CD14-positive monocyte (primary cell): ENCODE measurements at regions not wholly inside any gene's neighbourhood (a gene's known extent, or its start where the extent isn't known, plus 50 kb on each side); places are given as distances from the start of the nearest gene placed in this dataset.
A peak's percentile ranks its signal among the peaks of the same experiment; 100 is the strongest.

ENCODE experiments used
- DNase-seq, 3 donors: peaks; one replicate each; pipeline ENCODE4 v3.0.0-alpha.2; 2011 to 2022
- H2AFZ ChIP-seq: 2 replicates; pipeline ENCODE4 v1.6.0; 2012; ENCODE audit warnings: mild to moderate bottlenecking, low read depth, low read length, inconsistent platforms; ENCODE audit not compliant: insufficient read depth, poor library complexity, severe bottlenecking
- H3K27ac ChIP-seq, 2 donors: 1 replicate in 1 of 2; 2 replicates in 1 of 2; pipeline ENCODE4 v1.5.1; 2012 to 2013; ENCODE audit warnings: low read length in 2 of 2, control low read depth in 1 of 2, inconsistent platforms in 1 of 2, low read depth in 1 of 2, mild to moderate bottlenecking in 1 of 2
- H3K27me3 ChIP-seq, 2 donors: one replicate each; pipeline versions ENCODE4 v1.6.0 to v1.6.1; 2011 to 2013; ENCODE audit warnings: low read length in 2 of 2; ENCODE audit not compliant: control insufficient read depth in 2 of 2, insufficient read depth in 2 of 2
- H3K36me3 ChIP-seq, 2 donors: replicated peaks in 1 of 2; 1 replicate in 1 of 2; 2 replicates in 1 of 2; pipeline versions ENCODE4 v1.5.1 to v1.6.1; 2012 to 2013; ENCODE audit warnings: low read length in 2 of 2, control low read depth in 1 of 2, inconsistent platforms in 1 of 2, mild to moderate bottlenecking in 1 of 2; ENCODE audit not compliant: insufficient read depth in 2 of 2, control insufficient read depth in 1 of 2
- H3K4me1 ChIP-seq, 2 donors: 1 replicate in 1 of 2; 2 replicates in 1 of 2; pipeline versions ENCODE4 v1.5.1 to v1.6.1; 2012 to 2013; ENCODE audit warnings: low read length in 2 of 2, control low read depth in 1 of 2, inconsistent platforms in 1 of 2, mild to moderate bottlenecking in 1 of 2, moderate library complexity in 1 of 2; ENCODE audit not compliant: insufficient read depth in 2 of 2, control insufficient read depth in 1 of 2
- H3K4me2 ChIP-seq: replicated peaks from 2 replicates; pipeline ENCODE3; 2012; ENCODE audit warnings: low read length, moderate library complexity, mild to moderate bottlenecking; ENCODE audit not compliant: poor library complexity, severe bottlenecking; ENCODE audit errors: extremely low read depth
- H3K4me3 ChIP-seq, 3 experiments: fragments of 200-600 bp in 1 of 3; sonication (generic) in 1 of 3; replicated peaks in 1 of 3; 1 replicate in 2 of 3; 2 replicates in 1 of 3; pipeline ENCODE4 v1.5.1; 2011 to 2013; ENCODE audit warnings: low read length in 3 of 3, mild to moderate bottlenecking in 3 of 3, control low read depth in 2 of 3, low read depth in 2 of 3, inconsistent platforms in 1 of 3, moderate library complexity in 1 of 3
- H3K79me2 ChIP-seq: 2 replicates; pipeline ENCODE4 v1.6.0; 2012; ENCODE audit warnings: mild to moderate bottlenecking, control low read depth, inconsistent platforms, low read length, moderate library complexity; ENCODE audit not compliant: insufficient read depth
- H3K9ac ChIP-seq: 2 replicates; pipeline ENCODE4 v1.6.0; 2017; ENCODE audit warnings: low read length, mild to moderate bottlenecking; ENCODE audit not compliant: insufficient read depth, poor library complexity, severe bottlenecking
- H3K9me3 ChIP-seq, 2 donors: replicated peaks in 1 of 2; 1 replicate in 1 of 2; 2 replicates in 1 of 2; pipeline versions ENCODE4 v1.5.1 to v1.6.1; 2012 to 2013; ENCODE audit warnings: low read length in 2 of 2, control low read depth in 1 of 2; ENCODE audit not compliant: control insufficient read depth in 1 of 2, insufficient read depth in 1 of 2
- H4K20me1 ChIP-seq: 2 replicates; pipeline ENCODE4 v1.6.0; 2012; ENCODE audit warnings: mild to moderate bottlenecking, low read length, control low read depth, moderate library complexity; ENCODE audit not compliant: insufficient read depth
- H3K27ac Mint-ChIP-seq, 7 donors: one replicate each; pipeline ENCODE4 v1.8.0; 2020; ENCODE audit warnings: mild to moderate bottlenecking in 7 of 7, mixed read lengths in 7 of 7, moderate library complexity in 6 of 7, inconsistent platforms in 2 of 7
- H3K27me3 Mint-ChIP-seq, 3 donors: one replicate each; pipeline ENCODE4 v1.8.0; 2021 to 2022; ENCODE audit warnings: low read depth in 3 of 3, mild to moderate bottlenecking in 3 of 3, mixed read lengths in 3 of 3, moderate library complexity in 3 of 3, inconsistent platforms in 1 of 3
- H3K36me3 Mint-ChIP-seq, 2 donors: one replicate each; pipeline ENCODE4 v1.8.0; 2020; ENCODE audit warnings: mixed read lengths in 2 of 2, inconsistent platforms in 1 of 2, mild to moderate bottlenecking in 1 of 2
- H3K4me1 Mint-ChIP-seq: one replicate; pipeline ENCODE4 v1.8.0; 2020; ENCODE audit warnings: mild to moderate bottlenecking, mixed read lengths
- H3K4me3 Mint-ChIP-seq, 2 donors: one replicate each; pipeline ENCODE4 v1.8.0; 2020; ENCODE audit warnings: mild to moderate bottlenecking in 2 of 2, mixed read lengths in 2 of 2, moderate library complexity in 1 of 2
- H3K9me3 Mint-ChIP-seq, 7 donors: one replicate each; pipeline ENCODE4 v1.8.0; 2020 to 2022; ENCODE audit warnings: mixed read lengths in 7 of 7, mild to moderate bottlenecking in 6 of 7, moderate library complexity in 6 of 7, inconsistent platforms in 2 of 7
- WGBS: methylation state at CpG from one replicate; pipeline ENCODE4 v1.1.5; 2013; ENCODE audit warnings: missing lambda C conversion rate; ENCODE audit not compliant: insufficient coverage; 5-methylcytosine and 5-hydroxymethylcytosine counted together
- intact Hi-C, 2 donors: fragments of 100-400 bp; cut with micrococcal nuclease; formaldehyde crosslinking; loops; one replicate each; pipeline versions ENCODE4 v1.15.0 to v1.15.1; 2023
- TF ChIP-seq, protein P1 (sequence below): fragments of 200-600 bp; IDR thresholded peaks from one replicate; pipeline ENCODE4 v1.8.0; 2022; ENCODE audit warnings: antibody characterized with exemption, mild to moderate bottlenecking

DNA sequence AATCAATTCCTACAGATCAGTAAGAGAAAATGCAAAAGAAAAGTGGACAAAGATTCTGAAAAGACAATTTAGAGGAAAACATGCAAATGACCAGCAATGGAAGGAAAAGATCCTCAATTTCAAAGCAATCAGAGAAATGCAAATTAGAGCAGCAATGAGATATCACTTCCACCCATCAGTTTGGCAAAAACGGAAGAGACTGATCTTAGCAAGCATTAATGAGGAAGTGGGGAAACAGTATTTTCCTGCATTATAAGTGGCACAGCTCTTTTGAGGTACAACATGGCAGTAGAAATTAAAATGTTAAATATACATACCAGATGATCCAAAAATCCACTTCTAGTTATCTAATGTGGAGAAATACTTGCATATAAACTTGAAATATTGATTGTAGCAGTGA, 69.1 kb upstream of the SLC7A1 start:
- Histone ChIP-seq H3K4me3 (no peak overlapping the region), H3K27me3 (no peaks in the 10 kb centered on the region), H3K4me1 (peaks cover 0 to 6% of the 10 kb centered on the region in 2 donors), H3K9ac (no peak overlapping the region), H2AFZ (no peak overlapping the region), H3K9me3 (peaks cover 18 to 21% of the 10 kb centered on the region in 2 donors), H3K4me2 (no peak overlapping the region), H3K27ac (no peak overlapping the region), H4K20me1 (no peaks in the 10 kb centered on the region), H3K79me2 (no peaks in the 10 kb centered on the region), H3K36me3 (no peaks in the 10 kb centered on the region)
- Mint-ChIP-seq H3K27me3 (peaks cover 0 to 3% (median 0%) of the 10 kb centered on the region in 3 donors), H3K36me3 (no peaks in the 10 kb centered on the region), H3K4me3 (no peak overlapping the region), H3K9me3 (peaks cover 24 to 36% (median 32%) of the 10 kb centered on the region in 7 donors), H3K27ac (no peak overlapping the region), H3K4me1 (peaks cover 6% of the 10 kb centered on the region)
- intact Hi-C loops: no loop called here
- no CpG with 5 or more reads among the region's 1 CpG for WGBS
- DNase-seq: peak; percentile 6 to 37 (median 36)
- TF ChIP-seq, protein P1, sequence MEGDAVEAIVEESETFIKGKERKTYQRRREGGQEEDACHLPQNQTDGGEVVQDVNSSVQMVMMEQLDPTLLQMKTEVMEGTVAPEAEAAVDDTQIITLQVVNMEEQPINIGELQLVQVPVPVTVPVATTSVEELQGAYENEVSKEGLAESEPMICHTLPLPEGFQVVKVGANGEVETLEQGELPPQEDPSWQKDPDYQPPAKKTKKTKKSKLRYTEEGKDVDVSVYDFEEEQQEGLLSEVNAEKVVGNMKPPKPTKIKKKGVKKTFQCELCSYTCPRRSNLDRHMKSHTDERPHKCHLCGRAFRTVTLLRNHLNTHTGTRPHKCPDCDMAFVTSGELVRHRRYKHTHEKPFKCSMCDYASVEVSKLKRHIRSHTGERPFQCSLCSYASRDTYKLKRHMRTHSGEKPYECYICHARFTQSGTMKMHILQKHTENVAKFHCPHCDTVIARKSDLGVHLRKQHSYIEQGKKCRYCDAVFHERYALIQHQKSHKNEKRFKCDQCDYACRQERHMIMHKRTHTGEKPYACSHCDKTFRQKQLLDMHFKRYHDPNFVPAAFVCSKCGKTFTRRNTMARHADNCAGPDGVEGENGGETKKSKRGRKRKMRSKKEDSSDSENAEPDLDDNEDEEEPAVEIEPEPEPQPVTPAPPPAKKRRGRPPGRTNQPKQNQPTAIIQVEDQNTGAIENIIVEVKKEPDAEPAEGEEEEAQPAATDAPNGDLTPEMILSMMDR: no peak

DNA sequence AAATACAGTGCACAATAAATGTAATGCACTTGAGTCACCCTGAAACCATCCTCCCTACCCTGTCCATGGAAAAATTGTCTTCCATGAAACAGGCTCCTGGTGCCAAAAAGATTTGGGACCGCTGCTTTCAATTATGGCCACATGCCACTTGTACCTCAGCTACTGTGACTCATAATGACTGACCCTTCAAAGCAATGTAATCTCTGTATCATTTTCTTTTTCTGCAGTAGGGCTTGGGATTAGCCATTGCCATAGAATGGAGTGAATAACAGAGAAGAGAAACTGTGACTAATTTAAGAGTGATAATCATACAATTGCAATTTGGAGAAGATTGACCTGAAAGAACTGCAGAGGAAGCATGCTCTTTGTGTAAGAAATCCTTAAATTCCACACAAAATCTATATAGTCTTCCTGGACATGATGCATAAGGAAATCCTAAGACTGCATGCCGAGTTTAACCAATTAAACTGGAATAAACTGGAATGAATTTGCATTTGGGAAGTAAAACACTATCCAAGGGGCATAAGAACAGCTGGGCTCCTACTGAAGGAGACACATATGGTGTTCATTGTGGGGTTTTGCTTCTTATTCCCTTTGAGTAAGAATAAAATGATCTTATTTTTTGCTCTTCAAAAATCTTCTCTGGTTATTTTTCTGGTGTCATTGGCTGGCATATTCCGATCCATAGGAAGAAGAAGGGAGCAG, 59.5 kb upstream of the SLC7A1 start:
- Mint-ChIP-seq H3K4me1 (no peaks in the 10 kb centered on the region), H3K27me3 (peaks cover 0 to 2% (median 0%) of the 10 kb centered on the region in 3 donors), H3K4me3 (no peak overlapping the region), H3K9me3 (peaks cover 25 to 54% (median 31%) of the 10 kb centered on the region in 7 donors), H3K27ac (no peak overlapping the region), H3K36me3 (no peaks in the 10 kb centered on the region)
- Histone ChIP-seq H3K4me2 (no peak overlapping the region), H3K27ac (no peak overlapping the region), H2AFZ (no peak overlapping the region), H3K36me3 (no peaks in the 10 kb centered on the region), H3K9me3 (peaks cover 38 to 44% of the 10 kb centered on the region in 2 donors), H3K79me2 (no peaks in the 10 kb centered on the region), H3K4me1 (no peaks in the 10 kb centered on the region), H4K20me1 (no peaks in the 10 kb centered on the region), H3K27me3 (no peaks in the 10 kb centered on the region), H3K4me3 (no peak overlapping the region), H3K9ac (no peak overlapping the region)
- TF ChIP-seq, protein P1: no peak
- 100% methylated on average over 1 of the region's 3 CpGs for WGBS
- intact Hi-C loops: no loop called here
- no peak for DNase-seq
